SKM-1 treated with dmso at 0.1 percent for 144 hours (cell line): ENCODE measurements at regions not wholly inside any gene's neighbourhood (a gene's known extent, or its start where the extent isn't known, plus 50 kb on each side); places are given as distances from the start of the nearest gene placed in this dataset.
A peak's percentile ranks its signal among the peaks of the same experiment; 100 is the strongest.
"Not testable (repeated sequence)": the region's sequence is repeated elsewhere in the genome, so short reads cannot be mapped to it uniquely, and the experiment has no call there.

Experiments used
- DNase-seq: peaks from one replicate; lab custom pipeline; 2025; ENCODE audit not compliant: unreplicated experiment; lab: John Stamatoyannopoulos, UW

DNA sequence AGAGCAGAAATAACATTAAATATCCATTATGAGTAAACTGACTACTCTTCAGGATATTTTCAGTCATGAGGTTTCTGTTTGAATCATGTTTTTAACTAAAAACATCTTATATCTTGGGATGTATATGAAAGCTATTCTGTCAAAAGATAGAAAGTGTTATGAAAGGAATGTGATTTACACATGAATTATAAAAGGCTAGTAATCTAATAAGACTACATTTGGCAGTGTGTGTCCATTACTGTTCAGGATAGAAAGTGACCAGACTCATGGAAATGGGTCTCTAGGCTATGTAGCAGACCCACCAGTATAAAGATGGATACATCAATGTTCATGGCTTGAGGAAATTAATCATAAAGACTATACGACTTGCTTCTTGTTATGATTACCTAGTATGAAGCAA, 1328.2 kb upstream of the NUDT12 start:
- no peak for DNase-seq

DNA sequence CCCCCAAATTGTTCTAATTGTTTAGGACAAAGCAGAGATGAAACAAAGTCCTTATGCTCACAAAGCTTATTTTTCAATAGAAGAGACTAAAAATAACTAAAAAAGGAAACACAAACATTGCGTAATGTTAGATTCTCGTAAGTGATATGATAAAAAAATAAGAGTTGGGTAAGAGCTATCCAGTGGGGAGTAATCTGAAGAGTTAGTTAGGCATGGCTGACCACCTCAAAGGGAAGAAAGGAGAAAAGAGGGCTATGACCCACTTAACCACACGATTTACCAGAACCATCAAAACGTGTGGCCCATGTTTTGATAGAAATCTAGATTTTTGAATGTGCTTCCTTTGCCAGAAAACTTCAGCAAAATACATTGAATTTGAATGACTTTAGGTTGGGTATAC, 1296.8 kb upstream of the NUDT12 start:
- DNase-seq: no peak

DNA sequence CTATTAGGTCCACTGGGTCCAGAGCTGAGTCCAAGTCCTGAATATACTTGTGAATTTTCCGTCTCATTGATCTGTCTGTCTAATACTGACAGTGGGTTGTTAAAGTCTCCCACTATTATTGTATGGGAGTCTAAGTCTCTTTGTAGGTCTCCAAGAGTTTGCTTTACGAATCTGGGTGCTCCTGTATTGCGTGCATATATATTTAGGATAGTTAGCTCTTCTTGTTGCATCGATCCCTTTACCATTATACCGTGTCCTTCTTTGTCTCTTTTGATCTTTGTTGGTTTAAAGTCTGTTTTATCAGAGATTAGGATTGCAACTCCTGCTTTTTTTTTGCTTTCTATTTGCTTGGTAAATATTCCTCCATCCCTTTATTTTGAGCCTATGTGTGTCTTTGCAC, 1289.5 kb upstream of the NUDT12 start:
- DNase-seq: not testable (repeated sequence)

DNA sequence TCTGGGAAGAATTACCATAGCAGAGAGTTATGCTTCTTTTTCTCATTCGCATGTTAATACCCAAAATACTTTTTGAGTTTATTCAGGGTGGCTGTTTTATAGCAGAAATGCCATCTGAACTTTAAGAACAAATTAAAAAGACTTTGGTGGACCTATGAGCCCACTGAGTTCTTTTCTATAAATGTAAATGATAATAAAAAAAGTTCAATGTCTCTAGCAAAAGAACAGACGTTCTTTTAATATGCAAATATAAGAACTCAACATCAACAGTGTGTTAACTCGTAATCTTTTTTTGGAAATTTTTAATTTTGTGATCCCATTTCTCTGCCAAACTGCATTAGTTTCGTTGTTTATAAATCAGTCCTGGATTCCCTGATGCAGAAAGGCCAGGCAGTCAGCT, 1283.0 kb upstream of the NUDT12 start:
- DNase-seq: no peak

DNA sequence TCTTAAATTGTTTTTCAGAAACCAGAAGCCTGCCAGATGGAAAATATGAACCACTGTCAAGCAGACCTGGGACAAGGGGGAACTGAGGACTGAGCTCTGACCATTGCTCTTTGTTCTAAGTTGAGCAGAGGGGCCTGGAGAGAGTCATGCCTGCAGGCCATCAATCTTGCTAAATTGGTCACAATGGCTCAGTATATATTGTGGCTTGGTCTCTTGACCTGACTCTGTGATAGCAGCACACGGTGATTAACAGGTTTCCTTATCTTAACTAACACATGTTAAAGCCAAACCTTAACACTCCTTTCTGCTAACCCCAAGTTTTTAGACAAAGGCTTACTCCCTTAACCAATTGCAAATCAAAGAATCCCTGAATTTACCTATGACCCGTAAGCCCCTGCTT, 1281.2 kb upstream of the NUDT12 start:
- no peak for DNase-seq

DNA sequence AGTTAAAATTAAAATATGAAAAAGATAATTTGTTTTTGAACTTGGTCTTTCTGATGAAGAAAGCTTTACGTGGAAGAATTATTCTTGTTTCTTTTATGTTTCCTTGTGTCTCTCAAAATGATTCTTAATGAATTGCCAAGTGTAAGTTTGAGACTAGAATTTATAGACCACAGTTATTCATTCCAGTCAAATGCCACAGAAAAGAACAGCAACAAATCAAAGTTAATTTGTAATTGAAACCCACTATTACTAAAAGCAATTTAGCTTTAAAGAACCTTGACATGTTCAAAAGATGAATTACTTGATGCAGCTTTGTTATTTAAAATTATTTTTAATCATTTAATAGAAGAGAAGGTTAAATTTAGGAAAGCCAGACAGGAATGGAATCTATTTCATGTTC, 1277.7 kb upstream of the NUDT12 start:
- DNase-seq: no peak

DNA sequence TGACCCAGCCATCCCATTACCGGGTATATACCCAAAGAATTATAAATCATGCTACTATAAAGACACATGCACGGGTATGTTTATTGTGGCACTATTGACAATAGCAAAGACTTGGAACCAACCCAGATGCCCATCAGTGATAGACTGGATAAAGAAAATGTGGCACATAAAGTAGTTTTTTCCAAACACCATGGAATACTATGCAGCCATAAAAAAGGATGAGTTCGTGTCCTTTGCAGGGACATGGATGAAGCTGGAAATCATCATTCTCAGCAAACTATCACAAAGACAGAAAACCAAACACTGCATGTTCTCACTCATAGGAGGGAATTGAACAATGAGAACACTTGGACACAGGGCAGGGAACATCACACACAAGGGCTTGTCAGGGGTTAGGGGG, 1268.9 kb upstream of the NUDT12 start:
- not testable (repeated sequence) for DNase-seq

DNA sequence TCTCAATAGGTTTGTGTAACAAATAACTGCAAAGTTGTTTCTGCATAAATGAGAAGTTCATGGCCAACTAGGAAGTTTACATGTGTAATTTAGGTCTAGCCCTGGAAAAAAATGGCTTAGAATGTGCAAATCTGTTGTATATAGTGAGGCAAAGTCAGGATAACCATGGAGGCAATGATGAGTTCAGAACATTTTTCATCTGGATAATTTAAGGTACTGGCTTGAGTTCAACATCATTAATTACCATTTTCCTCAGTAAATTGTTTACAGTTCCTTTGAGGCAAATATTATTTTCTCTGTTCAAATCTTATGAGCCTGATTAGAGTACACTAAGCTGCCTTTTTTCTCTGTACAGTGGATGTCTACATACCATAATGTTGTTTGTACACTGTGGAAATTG, 1259.0 kb upstream of the NUDT12 start:
- DNase-seq: no peak

DNA sequence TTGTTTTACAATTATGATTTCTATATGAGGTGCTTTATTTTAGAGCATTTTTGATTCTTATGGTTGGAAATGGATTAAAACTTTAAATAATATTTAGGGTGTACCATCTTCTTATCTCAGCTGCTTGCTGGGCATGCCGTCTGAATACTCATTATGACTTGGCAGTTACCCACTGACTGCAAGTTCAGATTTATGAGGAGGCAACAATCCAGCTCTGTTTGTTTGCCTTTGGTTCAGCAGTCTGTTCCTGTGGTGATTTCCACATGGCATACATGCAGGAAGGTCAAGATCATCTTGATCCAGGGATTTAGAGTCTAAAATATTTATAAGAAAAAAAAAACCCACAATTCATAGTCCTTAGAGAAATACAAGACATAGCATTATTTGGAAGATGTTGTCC, 1254.5 kb upstream of the NUDT12 start:
- no peak for DNase-seq

DNA sequence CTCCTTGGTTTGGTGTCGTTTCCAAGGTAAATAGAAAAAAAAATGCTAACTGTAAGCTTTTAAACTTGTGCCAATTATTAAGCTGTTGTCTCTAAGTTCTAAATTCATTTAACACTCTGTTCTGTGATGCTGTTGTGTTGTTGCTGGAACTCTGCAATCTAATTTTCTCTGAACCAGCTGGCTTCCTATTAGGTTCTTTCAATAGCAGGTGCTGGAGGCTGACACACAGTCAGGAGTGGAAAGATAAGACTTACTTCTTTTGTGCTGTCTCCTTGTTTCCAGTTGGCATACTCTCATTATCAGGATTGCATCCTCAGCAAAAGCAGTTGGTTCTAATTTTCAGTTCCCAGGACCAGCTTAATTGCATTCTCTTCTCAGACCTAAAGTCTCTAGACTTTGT, 1252.6 kb upstream of the NUDT12 start:
- DNase-seq: no peak

DNA sequence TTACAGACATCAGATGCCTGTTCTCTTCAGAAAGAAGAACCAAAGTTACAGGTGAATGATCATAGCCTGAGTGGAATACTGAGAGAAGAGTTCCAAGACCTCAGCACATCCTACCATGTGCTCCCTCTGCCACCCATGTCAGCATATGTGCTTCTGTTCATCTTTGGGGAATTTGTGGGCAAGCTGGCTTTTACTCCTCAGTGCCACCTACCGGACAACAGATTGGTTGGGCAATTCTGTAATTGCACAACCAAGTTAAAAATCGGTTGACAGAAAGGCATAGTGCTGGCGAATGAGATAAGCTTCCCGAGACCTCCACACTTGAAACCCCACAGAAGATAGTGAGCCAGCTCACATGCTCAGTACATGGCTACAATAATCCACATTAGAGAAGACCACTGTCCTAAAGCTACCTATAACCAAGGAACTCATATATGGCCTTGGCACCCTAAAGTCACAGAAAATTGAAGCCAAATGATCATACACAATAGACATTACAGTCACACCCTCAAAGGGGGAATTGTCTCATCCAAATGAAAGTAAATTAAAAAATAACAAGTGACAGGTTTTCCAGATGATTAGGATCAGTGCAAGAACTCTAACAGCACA, 1238.0 kb upstream of the NUDT12 start:
- peak; percentile 10 for DNase-seq

DNA sequence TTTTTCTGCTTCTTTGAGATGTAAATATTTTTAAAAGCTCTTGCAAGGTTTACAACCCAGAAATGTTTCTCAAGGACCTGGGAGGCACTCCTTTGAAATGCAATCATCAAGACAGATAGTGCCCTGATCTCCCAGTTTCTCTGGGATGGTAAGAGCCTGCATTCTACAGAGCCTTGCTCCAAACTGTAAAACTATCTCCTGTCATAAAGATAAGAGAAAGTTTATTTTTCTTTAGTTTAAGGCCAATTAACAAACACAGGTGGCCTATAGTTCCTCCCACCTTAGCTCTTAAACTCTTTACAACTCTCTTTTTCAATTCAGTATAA, 1231.1 kb upstream of the NUDT12 start:
- DNase-seq: no peak

DNA sequence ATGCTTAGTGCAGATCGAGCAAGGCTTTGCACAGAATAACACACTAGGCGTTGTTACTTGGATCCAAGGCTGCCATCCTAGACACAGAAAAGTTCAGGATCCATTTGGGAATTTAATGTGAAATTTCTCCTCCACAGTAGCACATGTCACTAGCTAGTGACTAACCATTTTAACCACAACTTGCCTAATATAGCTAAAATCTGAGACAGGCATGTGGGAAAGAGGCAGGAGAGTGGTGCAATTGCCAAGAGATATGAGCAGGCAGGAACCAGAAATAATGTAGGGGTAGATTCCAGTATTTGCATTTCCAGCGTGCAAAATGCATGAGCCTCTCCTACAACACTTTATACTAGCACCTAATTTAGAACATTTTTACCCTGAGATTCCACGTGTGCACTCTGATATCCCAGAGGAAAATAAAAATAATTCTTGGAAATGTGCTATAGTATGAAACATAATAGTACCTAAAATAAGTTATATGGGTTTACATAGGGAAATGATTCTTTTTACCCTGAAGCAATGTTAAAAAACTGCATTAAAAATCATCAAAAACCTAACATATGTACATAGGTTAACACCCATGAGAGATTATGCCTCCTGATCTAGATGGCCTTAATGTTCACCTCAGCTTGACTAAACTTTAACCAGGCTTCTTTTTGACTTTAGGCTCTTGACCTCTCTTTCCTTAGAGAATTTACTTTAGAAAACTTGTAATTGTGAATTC, 1230.6 kb upstream of the NUDT12 start:
- DNase-seq: no peak

DNA sequence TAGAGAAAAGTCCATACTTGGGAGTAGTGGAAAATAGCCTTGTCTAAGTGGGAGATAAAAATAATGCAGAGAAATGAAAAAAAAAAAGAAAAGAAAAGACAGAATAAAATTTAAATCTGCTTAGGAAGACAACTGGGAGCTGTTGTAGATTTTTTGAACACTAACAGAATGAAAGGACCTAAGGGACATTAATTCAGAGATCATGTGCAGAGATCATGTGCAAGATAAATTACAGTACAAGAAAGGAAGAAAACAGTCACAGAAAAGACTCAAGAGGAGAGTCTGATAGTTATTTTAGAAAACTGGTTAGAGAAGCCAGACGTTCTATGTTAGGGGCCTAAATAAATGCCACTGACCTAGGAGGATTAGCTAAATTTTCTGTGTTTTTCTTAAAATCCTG, 1226.8 kb upstream of the NUDT12 start:
- no peak for DNase-seq

DNA sequence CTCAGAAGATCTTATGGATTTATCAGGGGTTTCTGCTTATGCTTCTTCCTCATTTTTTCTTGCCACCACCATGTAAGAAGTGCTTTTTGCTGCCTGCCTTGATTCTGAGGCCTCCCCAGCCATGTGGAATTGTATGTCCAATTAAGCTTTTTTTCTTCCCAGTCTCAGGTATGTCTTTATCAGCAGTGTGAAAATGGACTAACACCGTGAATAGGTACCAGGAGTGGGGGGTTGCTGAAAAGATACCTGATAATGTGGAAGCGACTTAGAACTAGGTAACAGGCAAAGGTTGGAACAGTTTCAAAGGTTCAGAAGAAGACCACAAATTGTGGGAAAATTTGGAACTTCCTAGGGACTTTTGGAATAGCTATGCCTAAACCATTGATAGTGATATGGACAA, 1222.5 kb upstream of the NUDT12 start:
- DNase-seq: no peak

DNA sequence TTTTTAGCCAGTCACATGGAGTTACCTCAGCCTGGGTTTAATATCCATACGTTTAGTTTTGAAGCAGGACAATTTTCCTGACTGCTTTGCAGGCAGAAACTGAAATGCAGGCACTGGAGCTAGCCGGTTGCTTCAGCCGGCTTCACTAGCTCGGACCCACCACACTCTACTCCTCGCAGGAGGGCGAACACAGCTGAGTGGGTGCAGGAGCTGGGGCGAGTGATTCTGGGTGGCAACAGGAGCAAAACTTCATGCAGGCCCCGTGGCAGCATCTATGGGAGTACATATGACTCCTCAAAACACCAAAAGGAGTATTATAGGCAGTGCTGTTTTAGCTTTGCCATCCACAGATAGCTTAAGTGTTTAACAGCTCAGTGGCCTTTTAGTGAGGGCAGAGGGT, 1211.8 kb upstream of the NUDT12 start:
- DNase-seq: no peak

DNA sequence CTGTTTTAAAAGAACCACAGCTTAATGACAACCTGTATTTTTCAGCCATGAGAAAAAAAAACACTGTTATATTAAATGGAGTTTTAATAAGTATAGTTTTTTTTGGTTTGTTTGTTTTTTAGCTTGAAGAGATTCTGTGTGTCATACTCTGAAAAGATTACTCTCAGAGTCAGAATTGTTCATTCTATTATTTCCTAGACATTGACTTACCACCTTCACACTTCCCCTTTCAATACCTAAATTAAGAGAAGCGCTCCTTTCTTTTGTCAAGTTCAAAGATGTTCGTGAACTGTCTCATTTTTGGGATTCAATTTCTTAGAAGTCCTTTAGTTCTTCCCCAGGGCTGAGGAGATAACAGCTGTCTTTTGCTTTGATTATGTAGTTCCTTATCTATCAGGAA, 1201.6 kb upstream of the NUDT12 start:
- DNase-seq: no peak

DNA sequence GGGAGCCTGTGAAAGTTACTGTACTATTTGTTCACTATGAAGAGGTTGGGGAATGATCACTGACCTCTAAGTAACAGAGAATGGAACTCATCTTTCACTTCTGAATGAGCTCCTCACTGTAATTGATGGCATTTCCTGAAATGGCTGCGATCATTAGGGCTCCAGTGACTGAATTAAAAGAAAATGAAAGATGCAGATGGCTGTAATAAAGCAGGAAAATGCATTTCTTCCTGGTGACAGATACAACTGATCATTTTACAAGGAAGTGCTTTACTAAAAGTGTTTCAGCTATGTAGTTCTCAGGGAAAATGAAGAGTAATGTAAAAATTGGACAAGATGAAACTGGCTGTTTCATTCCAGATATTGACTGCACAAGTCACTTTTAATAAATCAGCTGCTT, 1200.6 kb upstream of the NUDT12 start:
- DNase-seq: no peak

DNA sequence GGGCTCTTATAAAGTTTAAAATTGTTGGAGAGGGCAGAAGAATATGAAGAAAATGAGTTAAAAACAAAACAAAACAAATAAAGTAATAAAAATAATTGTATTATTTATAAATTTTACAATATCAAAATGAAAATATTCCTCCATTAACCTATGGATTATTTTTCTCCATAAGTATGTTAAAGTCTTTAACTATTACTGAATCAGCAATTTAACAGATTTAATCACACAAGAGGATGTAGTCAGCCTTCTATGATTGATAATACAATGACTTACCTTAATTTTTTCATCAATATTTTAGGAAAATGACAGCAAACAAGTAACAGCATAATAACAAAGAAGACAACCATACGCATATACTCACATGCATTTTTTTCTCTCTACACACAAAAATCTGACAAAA, 1195.3 kb upstream of the NUDT12 start:
- DNase-seq: no peak

DNA sequence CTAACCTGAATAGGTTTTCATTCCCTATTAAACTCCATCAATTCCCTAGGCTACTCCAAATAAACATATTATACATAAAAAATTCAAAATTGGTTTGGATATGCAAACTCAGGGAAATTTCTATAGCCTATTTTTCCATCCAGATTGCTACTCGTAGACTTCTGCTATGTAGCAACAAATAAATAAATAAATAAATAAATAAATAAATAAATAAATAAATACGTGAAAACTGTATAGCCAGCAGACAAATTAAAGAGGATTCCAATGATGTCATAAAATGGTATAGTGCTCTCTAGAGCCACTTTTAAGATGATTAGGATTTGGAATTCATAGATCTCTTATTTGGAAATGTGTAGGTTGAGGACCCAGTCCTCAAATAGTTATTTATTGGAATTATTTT, 1193.2 kb upstream of the NUDT12 start:
- no peak for DNase-seq

DNA sequence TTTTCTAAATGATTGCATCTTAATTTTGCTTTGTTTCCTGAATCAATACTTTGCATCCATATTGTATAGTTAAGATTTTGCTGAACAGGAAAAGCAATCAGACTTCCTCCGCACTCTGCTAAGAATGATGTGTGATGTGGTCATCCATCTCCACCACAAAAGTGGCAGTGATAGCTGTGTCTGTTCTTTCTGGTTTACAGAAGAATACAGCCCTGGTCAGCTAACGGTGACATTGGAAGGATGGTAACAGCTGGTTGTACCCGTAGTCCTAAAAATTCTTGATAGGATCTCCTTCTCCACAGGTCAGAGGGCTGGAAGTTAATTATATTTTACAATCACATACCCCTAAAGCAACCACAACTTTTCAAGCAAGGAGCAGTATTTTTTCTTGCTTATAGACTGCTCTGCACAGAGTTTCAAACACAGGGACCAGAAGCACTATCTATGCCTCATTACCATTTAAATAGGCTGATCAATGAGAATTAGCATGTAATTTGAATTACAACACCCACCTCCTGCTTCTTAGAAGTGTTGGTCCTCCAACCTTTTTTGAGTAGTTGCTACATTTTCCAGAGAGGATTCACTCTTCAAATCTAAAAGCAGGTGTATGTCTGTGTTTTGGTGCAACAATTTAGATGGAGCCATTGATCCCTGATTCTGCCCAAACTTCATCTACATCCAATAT, 1191.9 kb upstream of the NUDT12 start:
- no peak for DNase-seq

DNA sequence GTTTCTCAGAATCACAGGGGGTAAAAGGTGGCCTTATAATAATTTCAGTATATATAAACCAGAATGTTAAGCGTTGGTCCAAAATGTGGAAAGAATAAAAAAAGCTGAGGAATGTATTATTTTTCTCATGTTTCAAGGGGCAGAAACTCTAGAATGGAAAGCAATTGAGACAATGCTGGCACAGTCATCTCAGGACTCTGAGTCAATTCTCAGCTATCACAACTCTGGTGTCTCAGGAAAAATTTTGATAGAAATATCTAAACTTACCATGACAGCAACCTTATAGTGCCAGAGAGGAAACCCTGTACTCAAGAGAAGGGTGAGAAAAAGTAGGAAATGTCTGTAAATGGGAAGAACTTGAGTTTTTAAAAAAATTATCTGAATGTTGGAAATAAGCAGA, 1189.4 kb upstream of the NUDT12 start:
- no peak for DNase-seq

DNA sequence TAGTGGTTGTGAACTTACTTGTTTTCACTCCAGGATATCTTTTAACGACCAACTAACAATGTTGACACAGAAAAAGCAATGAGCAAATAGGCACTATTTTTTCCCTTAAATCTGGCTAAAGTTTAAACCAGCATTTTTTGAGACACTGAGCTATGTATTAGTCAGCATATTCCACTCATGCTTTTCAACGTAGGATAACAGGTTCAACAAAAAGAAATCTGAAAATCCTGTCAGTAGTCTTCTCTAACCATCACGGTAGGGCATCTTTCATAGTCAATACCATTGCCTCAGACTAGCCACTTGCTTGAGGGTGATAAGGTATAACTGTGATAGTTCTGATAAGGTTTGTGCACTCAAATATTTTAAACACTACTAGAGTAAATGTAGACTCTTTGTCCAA, 1177.3 kb upstream of the NUDT12 start:
- DNase-seq: no peak
